WTC11 (cell line): ENCODE measurements at regions not wholly inside any gene's neighbourhood (a gene's known extent, or its start where the extent isn't known, plus 50 kb on each side); places are given as distances from the start of the nearest gene placed in this dataset.

Experiments
- ATAC-seq: fragments of 200-7000 bp; cut with Tn5 transposase; 2 replicates; pipeline ENCODE4 v1.10.0; 2021; ENCODE audit warnings: mild to moderate bottlenecking, moderate library complexity
- CTCF ChIA-PET: fragments of 300-600 bp; sonication (Branson Sonifier 250); formaldehyde crosslinking; loops from one replicate; lab custom pipeline; 2021; ENCODE audit warnings: antibody characterized with exemption; lab: Charles Lee
- POLR2A ChIA-PET: fragments of 350-600 bp; sonication (Branson Sonifier 250); formaldehyde crosslinking; loops from one replicate; lab custom pipeline; 2021; ENCODE audit warnings: antibody characterized with exemption; lab: Charles Lee
- DNase-seq: peaks from one replicate; pipeline ENCODE4 v3.0.0; 2021; ENCODE audit warnings: low spot score
- H3K27ac Mint-ChIP-seq: 2 replicates; pipeline ENCODE4 v1.8.0; 2021; ENCODE audit warnings: mixed read lengths
- H3K27me3 Mint-ChIP-seq: 2 replicates; pipeline ENCODE4 v1.8.0; 2021; ENCODE audit warnings: low read depth, mild to moderate bottlenecking, moderate library complexity, mixed read lengths
- H3K36me3 Mint-ChIP-seq: 2 replicates; pipeline ENCODE4 v1.8.0; 2021; ENCODE audit warnings: mixed read lengths
- H3K4me1 Mint-ChIP-seq: 2 replicates; pipeline ENCODE4 v1.8.0; 2022; ENCODE audit warnings: mixed read lengths
- H3K4me3 Mint-ChIP-seq: 2 replicates; pipeline ENCODE4 v1.8.0; 2021; ENCODE audit warnings: mild to moderate bottlenecking, moderate library complexity, mixed read lengths
- H3K9me3 Mint-ChIP-seq: 2 replicates; pipeline ENCODE4 v1.8.0; 2021; ENCODE audit warnings: mixed read lengths
- ATF6 ChIP-seq: sonication (generic); formaldehyde crosslinking; IDR thresholded peaks from 2 replicates; pipeline ENCODE4 v1.8.1; 2023; ENCODE audit warnings: mild to moderate bottlenecking, missing genetic modification reagents
- CREB1 ChIP-seq: sonication (generic); formaldehyde crosslinking; IDR thresholded peaks from 2 replicates; pipeline ENCODE4 v1.8.0; 2023; ENCODE audit warnings: mild to moderate bottlenecking, missing genetic modification reagents
- CTCF ChIP-seq: fragments of 200-600 bp; IDR thresholded peaks from 2 replicates; pipeline ENCODE4 v1.8.0; 2022; ENCODE audit warnings: antibody characterized with exemption
- E2F4 ChIP-seq: sonication (generic); formaldehyde crosslinking; IDR thresholded peaks from 2 replicates; pipeline ENCODE4 v1.8.1; 2022; ENCODE audit warnings: low read depth, mild to moderate bottlenecking, moderate library complexity, missing genetic modification reagents, borderline replicate concordance
- ERG ChIP-seq: fragments of 250-450 bp; sonication (Bioruptor Pico); IDR thresholded peaks from 2 replicates; pipeline ENCODE4 v1.8.0; 2021; ENCODE audit warnings: mild to moderate bottlenecking
- FOXJ3 ChIP-seq: sonication (generic); formaldehyde crosslinking; IDR thresholded peaks from 2 replicates; pipeline ENCODE4 v1.9.0; 2021; ENCODE audit warnings: missing genetic modification reagents, mild to moderate bottlenecking, borderline replicate concordance
- FOXP1 ChIP-seq: sonication (generic); formaldehyde crosslinking; IDR thresholded peaks from 2 replicates; pipeline ENCODE4 v1.8.0; 2022; ENCODE audit warnings: missing genetic modification reagents, mild to moderate bottlenecking, moderate library complexity, borderline replicate concordance
- FOXP4 ChIP-seq: sonication (generic); formaldehyde crosslinking; IDR thresholded peaks from 2 replicates; pipeline ENCODE4 v1.8.0; 2022; ENCODE audit warnings: mild to moderate bottlenecking, missing genetic modification reagents
- HMGA2 ChIP-seq: fragments of 250-450 bp; sonication (Bioruptor Pico); IDR thresholded peaks from 2 replicates; pipeline ENCODE4 v1.4.0; 2021; ENCODE audit warnings: mild to moderate bottlenecking, moderate library complexity
- HMGXB4 ChIP-seq: sonication (generic); formaldehyde crosslinking; IDR thresholded peaks from 2 replicates; pipeline ENCODE4 v1.8.1; 2023; ENCODE audit warnings: mild to moderate bottlenecking, moderate library complexity, missing genetic modification reagents
- IRF1 ChIP-seq: sonication (generic); formaldehyde crosslinking; IDR thresholded peaks from 2 replicates; pipeline ENCODE4 v1.8.0; 2023; ENCODE audit warnings: missing genetic modification reagents
- KAT7 ChIP-seq: sonication (generic); formaldehyde crosslinking; IDR thresholded peaks from 2 replicates; pipeline ENCODE4 v1.8.1; 2023; ENCODE audit warnings: missing genetic modification reagents, mild to moderate bottlenecking, borderline replicate concordance
- OVOL2 ChIP-seq: fragments of 250-450 bp; sonication (Bioruptor Pico); IDR thresholded peaks from 2 replicates; pipeline ENCODE4 v1.9.0; 2021; ENCODE audit warnings: mild to moderate bottlenecking, borderline replicate concordance
- SMAD3 ChIP-seq: sonication (generic); formaldehyde crosslinking; IDR thresholded peaks from 2 replicates; pipeline ENCODE4 v1.8.0; 2022; ENCODE audit warnings: missing genetic modification reagents, mild to moderate bottlenecking, borderline replicate concordance
- SP1 ChIP-seq: sonication (generic); formaldehyde crosslinking; conservative IDR thresholded peaks from 2 replicates; pipeline ENCODE4 v1.8.1; 2022; ENCODE audit warnings: missing genetic modification reagents
- ZBTB21 ChIP-seq: sonication (generic); formaldehyde crosslinking; IDR thresholded peaks from 2 replicates; pipeline ENCODE4 v1.8.1; 2023; ENCODE audit warnings: mild to moderate bottlenecking, missing genetic modification reagents, borderline replicate concordance
- ZNF121 ChIP-seq: sonication (generic); formaldehyde crosslinking; IDR thresholded peaks from 2 replicates; pipeline ENCODE4 v1.8.0; 2023; ENCODE audit warnings: missing genetic modification reagents
- ZNF232 ChIP-seq: sonication (generic); formaldehyde crosslinking; IDR thresholded peaks from 2 replicates; pipeline ENCODE4 v1.8.0; 2022; ENCODE audit warnings: mild to moderate bottlenecking, missing genetic modification reagents
- ZNF396 ChIP-seq: fragments of 250-450 bp; sonication (Bioruptor Pico); IDR thresholded peaks from 2 replicates; pipeline ENCODE4 v1.8.0; 2021; ENCODE audit warnings: mild to moderate bottlenecking, moderate library complexity, borderline replicate concordance
- ZNF512 ChIP-seq: sonication (generic); formaldehyde crosslinking; IDR thresholded peaks from 2 replicates; pipeline ENCODE4 v1.8.1; 2022; ENCODE audit warnings: missing genetic modification reagents, borderline replicate concordance

GRCh38 chr2:235357881-235358280 lies 136.0 kb upstream of the AGAP1 start:
- no peaks in the 10 kb centered on the region for H3K9me3 Mint-ChIP-seq
- POLR2A ChIA-PET, result no interaction called here
- TF ChIP-seq HMGXB4 (CRISPR knock-in tag) (no peak), ZNF396 (CRISPR knock-in tag) (no peak), IRF1 (CRISPR knock-in tag) (no peak)
- no peaks in the 10 kb centered on the region for H3K27me3 Mint-ChIP-seq
- CTCF ChIA-PET, result no interaction called here
- H3K36me3 Mint-ChIP-seq, result no peaks in the 10 kb centered on the region
- DNase-seq (no peak), ATAC-seq (no peak)
- H3K4me1 Mint-ChIP-seq, result peaks cover 8% of the 10 kb centered on the region
- no peak overlapping the region for H3K4me3 Mint-ChIP-seq
- H3K27ac Mint-ChIP-seq, result no peak overlapping the region

GRCh38 chr2:235358981-235359471 lies 134.8 kb upstream of the AGAP1 start:
- Mint-ChIP-seq H3K4me1 (peaks cover 8% of the 10 kb centered on the region), H3K9me3 (no peaks in the 10 kb centered on the region), H3K4me3 (no peak overlapping the region), H3K27ac (no peak overlapping the region), H3K36me3 (no peaks in the 10 kb centered on the region), H3K27me3 (no peaks in the 10 kb centered on the region)
- no peak for ATAC-seq
- DNase-seq, result no peak
- CTCF ChIA-PET, result no interaction called here
- POLR2A ChIA-PET, result no interaction called here
- TF ChIP-seq E2F4 (CRISPR knock-in tag), result no peak
- TF ChIP-seq ATF6 (CRISPR knock-in tag), result no peak
- TF ChIP-seq ZBTB21 (CRISPR knock-in tag), result no peak
- TF ChIP-seq ZNF121 (CRISPR knock-in tag), result no peak
- TF ChIP-seq ZNF512, result no peak
- TF ChIP-seq ZNF232 (CRISPR knock-in tag), result no peak
- no peak for TF ChIP-seq SMAD3 (CRISPR knock-in tag)
- TF ChIP-seq KAT7, result no peak
- TF ChIP-seq HMGA2 (CRISPR knock-in tag), result no peak
- no peak for TF ChIP-seq CREB1 (CRISPR knock-in tag)
- TF ChIP-seq OVOL2 (CRISPR knock-in tag), result no peak
- TF ChIP-seq FOXP4 (CRISPR knock-in tag), result no peak
- no peak for TF ChIP-seq SP1 (CRISPR knock-in tag)
- TF ChIP-seq FOXJ3 (CRISPR knock-in tag), result no peak
- no peak for TF ChIP-seq CTCF
- no peak for TF ChIP-seq FOXP1 (CRISPR knock-in tag)
- TF ChIP-seq ERG (CRISPR knock-in tag), result no peak
- TF ChIP-seq, all 79 proteins: peak for 0
